Muscle layer of duodenum (tissue), 2 donors: ENCODE measurements at regions not wholly inside any gene's neighbourhood (a gene's known extent, or its start where the extent isn't known, plus 50 kb on each side); places are given as distances from the start of the nearest gene placed in this dataset.

Experiments used
- H3K27ac ChIP-seq: one replicate; pipeline ENCODE4 v1.7.0; 2013; ENCODE audit warnings: mild to moderate bottlenecking, low read length
- H3K27me3 ChIP-seq: one replicate; pipeline ENCODE4 v1.7.0; 2013; ENCODE audit warnings: low read depth, mild to moderate bottlenecking, control low read depth, low read length
- H3K36me3 ChIP-seq, 2 donors: one replicate each; pipeline ENCODE4 v1.7.0; 2013; ENCODE audit warnings: low read length in 2 of 2, control low read depth in 1 of 2, mild to moderate bottlenecking in 1 of 2; ENCODE audit not compliant: insufficient read depth in 2 of 2, control insufficient read depth in 1 of 2
- H3K4me1 ChIP-seq, 2 donors: one replicate each; pipeline ENCODE4 v1.7.0; 2013; ENCODE audit warnings: low read length in 2 of 2, mild to moderate bottlenecking in 2 of 2, control low read depth in 1 of 2, moderate library complexity in 1 of 2; ENCODE audit not compliant: insufficient read depth in 2 of 2, control insufficient read depth in 1 of 2
- H3K4me3 ChIP-seq, 2 donors: one replicate each; pipeline ENCODE4 v1.7.0; 2013; ENCODE audit warnings: low read length in 2 of 2, low read depth in 1 of 2, mild to moderate bottlenecking in 1 of 2
- H3K9me3 ChIP-seq, 2 donors: one replicate each; pipeline ENCODE4 v1.7.0; 2013; ENCODE audit warnings: low read length in 2 of 2, control low read depth in 1 of 2, mild to moderate bottlenecking in 1 of 2; ENCODE audit not compliant: control insufficient read depth in 1 of 2
- donor health status: healthy.

DNA sequence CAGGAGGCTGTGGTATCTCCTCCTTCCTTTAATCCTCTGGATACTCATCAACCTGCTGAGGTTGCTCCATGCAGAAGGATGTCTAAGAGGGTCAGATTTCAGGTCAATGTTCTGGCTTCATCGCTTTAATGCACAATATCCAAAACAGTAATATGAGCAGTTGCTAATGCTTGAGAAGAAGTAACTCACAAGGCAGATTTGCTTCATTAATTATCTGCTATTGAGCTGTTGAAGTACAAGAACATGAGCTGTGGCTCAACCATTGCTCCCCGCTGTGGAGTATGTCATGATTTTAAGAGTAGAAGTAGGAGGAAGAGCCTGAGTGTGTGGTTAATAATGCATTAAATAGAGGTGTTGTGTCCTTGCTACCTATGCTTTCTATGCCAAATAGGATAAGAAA, 1412.9 kb upstream of the ALCAM start:
- no peak overlapping the region for H3K27ac ChIP-seq
- no peaks in the 10 kb centered on the region for H3K27me3 ChIP-seq
- no peaks in the 10 kb centered on the region for H3K4me1 ChIP-seq
- no peaks in the 10 kb centered on the region for H3K36me3 ChIP-seq
- no peak overlapping the region for H3K4me3 ChIP-seq
- no peaks in the 10 kb centered on the region for H3K9me3 ChIP-seq

DNA sequence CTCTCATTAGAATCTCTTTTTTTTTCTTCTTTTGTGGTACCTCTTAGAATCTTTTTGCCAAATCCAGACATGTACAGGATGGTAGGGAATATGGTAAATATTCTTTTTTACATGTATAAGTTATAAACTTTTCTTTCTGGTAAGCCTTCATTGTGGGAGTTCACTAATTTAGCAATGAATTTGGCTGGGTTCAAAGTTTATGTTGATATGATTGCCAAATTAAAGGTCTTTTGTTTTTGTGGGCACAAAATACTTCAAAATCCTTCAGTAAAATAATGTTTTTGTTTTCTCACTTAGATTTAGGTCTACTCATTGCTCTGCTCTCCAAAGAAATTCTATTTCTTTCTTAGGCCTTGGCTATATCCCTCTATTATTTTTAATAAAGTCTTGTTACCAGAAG, 1405.9 kb upstream of the ALCAM start:
- H3K36me3 ChIP-seq = no peaks in the 10 kb centered on the region
- no peaks in the 10 kb centered on the region for H3K9me3 ChIP-seq
- no peak overlapping the region for H3K4me3 ChIP-seq
- no peaks in the 10 kb centered on the region for H3K27me3 ChIP-seq
- no peaks in the 10 kb centered on the region for H3K4me1 ChIP-seq
- H3K27ac ChIP-seq = no peak overlapping the region

DNA sequence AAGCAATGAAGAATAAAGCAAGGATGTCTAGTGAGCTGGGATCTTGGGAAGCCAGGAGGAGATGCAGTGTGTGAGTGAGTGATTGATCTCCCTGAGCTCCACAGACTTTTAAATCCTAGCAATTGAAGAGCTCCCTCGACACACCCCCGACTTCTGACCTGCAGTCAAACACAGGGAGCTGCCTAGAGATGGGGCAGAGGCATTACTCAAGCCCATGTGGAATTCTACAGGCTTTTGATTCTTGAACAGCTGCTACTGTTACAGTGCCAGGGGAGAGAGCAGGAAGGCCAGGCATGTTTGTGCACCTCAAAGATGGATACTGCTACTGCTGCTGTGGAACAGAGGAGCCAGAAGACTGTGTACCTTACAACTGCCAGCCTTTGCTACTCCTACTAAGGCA, 1403.1 kb upstream of the ALCAM start:
- no peaks in the 10 kb centered on the region for H3K4me1 ChIP-seq
- no peak overlapping the region for H3K27ac ChIP-seq
- H3K36me3 ChIP-seq = no peaks in the 10 kb centered on the region

DNA sequence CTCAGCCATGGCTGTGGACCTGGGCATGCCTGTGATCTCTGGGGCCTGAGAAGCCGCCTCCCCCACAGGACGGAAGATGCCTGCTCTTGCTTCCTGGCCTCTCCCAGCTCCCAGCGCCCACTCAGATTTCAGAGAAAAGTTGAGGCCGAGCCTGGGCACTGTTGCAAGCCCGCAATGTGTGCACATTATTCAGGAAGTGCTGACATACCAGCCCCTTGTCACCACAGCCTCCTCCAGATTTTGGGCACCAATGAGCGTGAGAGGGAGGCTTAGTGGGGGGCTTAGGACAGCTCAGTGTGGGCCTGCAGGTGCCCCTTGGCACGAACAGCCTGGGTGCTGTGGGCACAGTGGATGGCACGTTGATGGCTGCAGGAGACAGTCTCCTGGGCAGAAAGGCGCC, 1400.9 kb upstream of the ALCAM start:
- no peak overlapping the region for H3K4me3 ChIP-seq
- H3K9me3 ChIP-seq = no peaks in the 10 kb centered on the region
- H3K27me3 ChIP-seq = no peaks in the 10 kb centered on the region
- no peak overlapping the region for H3K27ac ChIP-seq
- H3K36me3 ChIP-seq = no peaks in the 10 kb centered on the region
- H3K4me1 ChIP-seq = no peaks in the 10 kb centered on the region

More for the DNA sequence above, 1403.1 kb upstream of the ALCAM start:
- H3K27me3 ChIP-seq = no peaks in the 10 kb centered on the region
- no peak overlapping the region for H3K4me3 ChIP-seq
- H3K9me3 ChIP-seq = no peaks in the 10 kb centered on the region

DNA sequence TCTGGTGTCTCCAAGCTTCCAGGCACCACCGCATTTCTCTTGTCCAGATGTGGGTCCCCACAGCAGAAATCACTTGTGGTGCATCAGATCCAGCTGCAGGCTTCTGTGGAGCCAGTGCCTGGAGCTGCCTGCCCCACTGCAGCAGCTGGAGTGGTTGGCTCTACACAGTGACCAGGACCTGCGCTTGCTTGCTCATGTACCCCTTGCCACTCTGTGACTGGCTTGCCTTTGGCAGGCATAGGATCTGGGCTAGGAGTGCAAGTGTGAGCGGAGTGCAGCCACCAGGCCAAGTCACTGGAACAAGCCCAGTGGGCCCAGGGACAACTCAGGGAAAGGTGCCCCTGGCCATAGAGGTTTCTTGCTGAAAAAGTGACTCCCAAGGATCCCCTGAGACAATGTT, 1400.0 kb upstream of the ALCAM start:
- no peak overlapping the region for H3K4me3 ChIP-seq
- no peak overlapping the region for H3K27ac ChIP-seq
- H3K27me3 ChIP-seq = no peaks in the 10 kb centered on the region
- H3K36me3 ChIP-seq = no peaks in the 10 kb centered on the region
- H3K9me3 ChIP-seq = no peaks in the 10 kb centered on the region
- no peaks in the 10 kb centered on the region for H3K4me1 ChIP-seq

DNA sequence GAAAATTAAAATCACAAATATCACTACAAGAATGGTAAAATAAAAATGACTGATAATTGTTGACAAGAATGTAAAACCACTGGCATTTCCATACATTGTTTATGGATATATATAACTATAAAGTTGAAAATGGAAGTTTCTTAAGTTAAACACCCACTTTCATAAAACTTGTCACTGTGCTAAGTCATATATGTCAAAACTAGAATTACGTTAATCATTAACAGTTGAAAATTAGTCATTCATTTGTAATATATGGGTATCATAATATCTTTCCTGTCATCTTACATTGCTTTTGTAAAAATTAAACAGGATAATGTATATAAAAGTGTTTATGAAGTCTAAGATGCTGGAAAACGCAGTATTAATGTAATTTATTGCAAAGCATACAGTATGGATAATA, 1398.6 kb upstream of the ALCAM start:
- H3K9me3 ChIP-seq = no peaks in the 10 kb centered on the region
- H3K27me3 ChIP-seq = no peaks in the 10 kb centered on the region
- no peaks in the 10 kb centered on the region for H3K36me3 ChIP-seq
- H3K4me1 ChIP-seq = no peaks in the 10 kb centered on the region
- H3K4me3 ChIP-seq = no peak overlapping the region
- no peak overlapping the region for H3K27ac ChIP-seq

DNA sequence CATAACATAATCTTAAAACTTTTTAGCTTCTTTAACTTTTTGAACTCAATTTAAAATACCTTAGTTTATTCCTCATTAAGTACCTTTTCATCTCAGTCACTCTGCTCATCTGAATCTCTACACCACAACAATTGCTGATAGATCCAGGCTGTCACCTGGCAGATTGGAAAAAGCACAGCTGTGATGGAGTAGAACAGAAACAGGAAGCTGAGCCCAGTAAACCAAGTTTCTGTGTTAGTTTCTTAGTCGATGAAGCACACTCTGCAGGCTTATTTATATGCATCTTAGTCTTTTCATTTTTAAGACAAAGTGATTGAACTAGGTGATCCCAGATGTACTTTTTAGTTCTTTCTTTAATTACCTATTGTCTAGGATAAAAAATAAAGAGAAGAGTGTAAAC, 1398.0 kb upstream of the ALCAM start:
- no peak overlapping the region for H3K4me3 ChIP-seq
- H3K4me1 ChIP-seq = no peaks in the 10 kb centered on the region
- no peaks in the 10 kb centered on the region for H3K27me3 ChIP-seq
- H3K9me3 ChIP-seq = no peaks in the 10 kb centered on the region
- no peak overlapping the region for H3K27ac ChIP-seq
- no peaks in the 10 kb centered on the region for H3K36me3 ChIP-seq

DNA sequence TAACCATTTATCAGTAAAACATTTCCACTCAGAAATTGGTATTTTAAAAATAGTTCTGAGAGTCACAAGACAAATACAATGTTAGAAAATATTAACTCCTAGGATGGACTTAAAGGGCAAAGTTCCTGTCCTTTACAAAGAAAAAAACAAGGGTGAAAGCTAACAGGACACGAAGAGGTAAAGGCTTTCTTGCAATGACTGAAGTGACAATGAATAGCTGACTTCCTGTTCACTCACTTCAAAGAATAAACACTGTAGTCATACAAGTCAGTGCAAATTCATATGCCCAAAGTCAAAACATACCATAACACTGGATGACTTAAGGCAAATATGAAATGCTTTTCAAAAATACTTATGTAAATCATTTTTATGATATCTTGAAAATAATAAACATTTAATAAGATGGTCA, 1389.8 kb upstream of the ALCAM start:
- H3K9me3 ChIP-seq = no peaks in the 10 kb centered on the region
- H3K4me1 ChIP-seq = no peaks in the 10 kb centered on the region
- H3K27ac ChIP-seq = no peak overlapping the region
- H3K36me3 ChIP-seq = no peaks in the 10 kb centered on the region
- no peak overlapping the region for H3K4me3 ChIP-seq
- no peaks in the 10 kb centered on the region for H3K27me3 ChIP-seq

DNA sequence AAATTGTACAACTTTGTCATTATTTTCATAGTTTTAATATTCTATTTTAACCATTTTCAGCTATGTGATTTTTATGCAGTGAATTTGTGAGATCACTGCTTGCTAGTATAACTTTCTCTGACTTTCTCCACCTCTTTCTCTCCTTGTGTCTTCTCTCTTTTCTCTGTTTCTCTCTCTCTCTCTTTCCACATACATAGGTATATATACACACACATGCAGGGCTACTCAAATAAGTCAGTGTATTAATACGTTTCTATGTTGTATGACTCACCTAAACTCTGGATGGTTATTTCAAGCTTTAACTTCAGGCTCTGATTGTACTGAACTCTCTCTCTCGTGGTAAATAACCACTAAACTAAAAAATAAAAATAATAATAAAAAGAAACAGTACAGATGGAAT, 1389.3 kb upstream of the ALCAM start:
- H3K4me3 ChIP-seq = no peak overlapping the region
- no peaks in the 10 kb centered on the region for H3K27me3 ChIP-seq
- no peak overlapping the region for H3K27ac ChIP-seq
- H3K4me1 ChIP-seq = no peaks in the 10 kb centered on the region
- no peaks in the 10 kb centered on the region for H3K9me3 ChIP-seq
- no peaks in the 10 kb centered on the region for H3K36me3 ChIP-seq

DNA sequence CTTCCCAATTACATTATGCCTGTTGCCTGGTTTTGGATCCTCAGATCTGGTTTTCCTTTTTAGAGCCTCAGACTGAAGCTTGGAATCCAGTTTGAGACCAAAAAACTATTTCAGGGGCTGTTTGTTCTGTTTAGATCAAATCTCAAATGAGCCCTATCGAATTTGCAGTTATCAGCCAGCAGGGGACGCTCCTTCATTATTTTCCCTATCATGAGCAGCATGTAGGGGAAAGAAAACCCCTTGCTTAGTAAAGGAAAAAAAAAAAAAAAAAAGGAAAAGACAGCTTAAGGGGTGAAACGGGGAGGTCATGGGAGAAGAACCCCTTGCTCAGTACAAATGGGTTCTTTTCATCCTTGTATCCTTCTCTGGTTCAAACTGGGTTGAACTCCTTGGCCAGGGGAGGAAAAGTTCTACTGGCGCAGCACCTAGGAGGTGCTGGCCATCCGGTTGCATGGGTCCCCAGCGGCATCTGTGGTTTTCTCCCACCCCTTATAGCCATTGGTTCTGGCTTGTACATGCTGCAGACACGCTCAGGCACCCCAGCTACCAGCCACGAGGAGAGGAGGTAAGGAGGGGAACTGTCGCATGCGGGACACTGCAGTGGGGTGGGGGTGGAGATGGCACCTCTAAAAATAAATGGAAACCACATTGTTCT, 1375.1 kb upstream of the ALCAM start:
- H3K9me3 ChIP-seq = no peaks in the 10 kb centered on the region
- no peaks in the 10 kb centered on the region for H3K27me3 ChIP-seq
- no peak overlapping the region for H3K4me3 ChIP-seq
- no peaks in the 10 kb centered on the region for H3K4me1 ChIP-seq
- H3K36me3 ChIP-seq = no peaks in the 10 kb centered on the region
- H3K27ac ChIP-seq = no peak overlapping the region

DNA sequence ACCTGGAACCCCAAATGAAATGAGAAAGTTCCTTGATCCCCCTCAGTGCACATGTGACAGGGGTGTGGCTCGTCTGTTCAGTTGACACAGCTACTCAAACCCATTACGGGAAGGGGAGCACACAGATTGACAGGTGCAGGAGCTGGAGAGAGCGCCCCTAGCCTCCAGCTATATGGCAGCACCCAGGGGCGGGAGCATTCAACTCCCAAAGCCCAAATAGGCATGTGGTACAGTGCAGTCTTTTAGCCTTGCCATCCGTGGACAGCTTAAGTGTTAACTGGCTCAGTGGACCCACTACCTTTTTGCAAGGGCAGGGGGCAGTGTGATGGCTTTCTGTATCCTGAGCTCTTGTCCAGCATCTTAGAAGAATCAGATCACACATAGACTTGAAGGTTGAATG, 1374.2 kb upstream of the ALCAM start:
- H3K36me3 ChIP-seq = no peaks in the 10 kb centered on the region
- H3K27me3 ChIP-seq = no peaks in the 10 kb centered on the region
- no peak overlapping the region for H3K4me3 ChIP-seq
- no peak overlapping the region for H3K27ac ChIP-seq
- no peaks in the 10 kb centered on the region for H3K9me3 ChIP-seq
- no peaks in the 10 kb centered on the region for H3K4me1 ChIP-seq

DNA sequence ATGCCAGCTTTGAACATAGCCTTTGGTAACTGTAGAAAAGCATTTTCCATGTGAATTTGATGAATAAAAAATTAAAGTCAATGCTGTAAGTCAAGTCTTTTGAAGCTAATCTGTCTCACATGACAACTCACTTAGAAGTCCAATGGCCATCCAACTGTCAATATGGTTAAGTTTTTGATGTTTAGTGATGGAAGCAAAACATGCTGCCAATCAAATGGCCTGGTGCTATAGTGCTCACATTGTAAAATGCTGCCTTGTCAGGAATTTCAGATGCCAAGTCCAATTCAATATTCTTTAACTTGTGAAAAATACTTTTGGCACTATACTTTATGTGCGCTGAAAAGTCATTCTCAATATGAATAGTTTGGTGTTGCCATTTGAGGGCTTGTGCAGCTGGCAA, 1361.8 kb upstream of the ALCAM start:
- Histone ChIP-seq H3K4me3 (no peak overlapping the region), H3K27ac (no peak overlapping the region), H3K9me3 (no peaks in the 10 kb centered on the region), H3K27me3 (no peaks in the 10 kb centered on the region), H3K36me3 (no peaks in the 10 kb centered on the region), H3K4me1 (no peaks in the 10 kb centered on the region)
